ENCODE measurements at regions not wholly inside any gene's neighbourhood (a gene's known extent, or its start where the extent isn't known, plus 50 kb on each side); places are given as distances from the start of the nearest gene placed in this dataset.

DNA sequence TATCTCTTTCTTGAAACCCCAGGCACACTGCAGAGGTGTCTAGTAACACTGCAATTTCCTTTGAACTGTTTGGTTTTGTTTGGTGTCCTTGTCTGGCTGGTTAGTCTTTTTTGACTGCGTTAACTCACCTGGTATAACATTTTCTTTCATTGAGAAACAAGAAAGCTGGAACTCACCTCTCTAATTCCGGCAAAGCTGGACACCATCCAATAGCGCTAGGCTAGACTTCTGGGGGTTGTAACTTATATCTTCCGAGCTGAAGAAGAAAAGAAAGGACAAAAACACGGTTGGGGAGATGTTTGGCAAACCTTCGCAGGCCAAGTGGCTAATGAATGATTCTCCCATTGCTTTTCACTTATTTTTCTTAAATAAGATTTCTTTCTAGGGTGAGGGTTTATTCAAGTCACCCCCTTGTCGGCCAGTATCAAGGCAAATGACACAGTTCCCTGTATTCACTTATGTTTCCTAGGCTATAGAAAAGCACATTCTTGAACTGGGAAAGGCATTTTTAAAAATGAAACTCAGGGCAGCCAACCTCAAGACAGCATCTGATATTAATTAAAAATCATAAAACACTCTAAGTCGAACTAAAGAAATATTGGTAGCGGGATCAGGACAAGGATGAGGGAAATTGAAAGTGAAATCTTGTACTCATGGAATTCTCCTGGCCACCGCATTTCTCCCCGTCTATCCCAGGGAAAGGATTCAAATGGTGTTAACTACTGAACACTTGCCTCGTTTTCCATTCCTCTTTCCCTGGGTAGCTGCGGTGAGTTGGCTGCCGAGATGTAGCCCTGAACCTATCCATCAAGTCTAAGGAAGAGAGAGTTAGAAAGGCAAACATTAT is 95.9 kb upstream of the ZFHX3 start:
- TF ChIP-seq POLR2A (IDR thresholded peaks at IDR 0.05) (no peak), POLR2AphosphoS5 (IDR thresholded peaks at IDR 0.05) (no peak)
- TF ChIP-seq, protein P1, sequence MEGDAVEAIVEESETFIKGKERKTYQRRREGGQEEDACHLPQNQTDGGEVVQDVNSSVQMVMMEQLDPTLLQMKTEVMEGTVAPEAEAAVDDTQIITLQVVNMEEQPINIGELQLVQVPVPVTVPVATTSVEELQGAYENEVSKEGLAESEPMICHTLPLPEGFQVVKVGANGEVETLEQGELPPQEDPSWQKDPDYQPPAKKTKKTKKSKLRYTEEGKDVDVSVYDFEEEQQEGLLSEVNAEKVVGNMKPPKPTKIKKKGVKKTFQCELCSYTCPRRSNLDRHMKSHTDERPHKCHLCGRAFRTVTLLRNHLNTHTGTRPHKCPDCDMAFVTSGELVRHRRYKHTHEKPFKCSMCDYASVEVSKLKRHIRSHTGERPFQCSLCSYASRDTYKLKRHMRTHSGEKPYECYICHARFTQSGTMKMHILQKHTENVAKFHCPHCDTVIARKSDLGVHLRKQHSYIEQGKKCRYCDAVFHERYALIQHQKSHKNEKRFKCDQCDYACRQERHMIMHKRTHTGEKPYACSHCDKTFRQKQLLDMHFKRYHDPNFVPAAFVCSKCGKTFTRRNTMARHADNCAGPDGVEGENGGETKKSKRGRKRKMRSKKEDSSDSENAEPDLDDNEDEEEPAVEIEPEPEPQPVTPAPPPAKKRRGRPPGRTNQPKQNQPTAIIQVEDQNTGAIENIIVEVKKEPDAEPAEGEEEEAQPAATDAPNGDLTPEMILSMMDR (IDR thresholded peaks at IDR 0.05 in 8 of 11, conservative IDR thresholded peaks at IDR 0.05 in 3 of 11): no peak

All from spleen (tissue), 7 donors.